ENCODE measurements at regions not wholly inside any gene's neighbourhood (a gene's known extent, or its start where the extent isn't known, plus 50 kb on each side); places are given as distances from the start of the nearest gene placed in this dataset.

GRCh38 chr2:151174127-151174526 lies 87.5 kb downstream of the RBM43 start:
- TF ChIP-seq EZH2 (optimal IDR thresholded peaks at IDR 0.05; ENCODE audit: low read depth, low read length) (no peak), CTCF (IDR thresholded peaks at IDR 0.05; ENCODE audit: low read length) (no peak), EZH2phosphoT487 (IDR thresholded peaks at IDR 0.05; ENCODE audit: low read length) (no peak)
